NCI-H187 treated with DMSO at 0.1 percent for 48 hours (cell line): ENCODE measurements at regions not wholly inside any gene's neighbourhood (a gene's known extent, or its start where the extent isn't known, plus 50 kb on each side); places are given as distances from the start of the nearest gene placed in this dataset.
"Not testable (repeated sequence)": the region's sequence is repeated elsewhere in the genome, so short reads cannot be mapped to it uniquely, and the experiment has no call there.

Experiments used
- DNase-seq: peaks from one replicate; lab custom pipeline; 2025; lab: John Stamatoyannopoulos, UW

GRCh38 chr11:37171451-37171850, 573.4 kb upstream of the RAG2 start:
- DNase-seq, result no peak

DNA sequence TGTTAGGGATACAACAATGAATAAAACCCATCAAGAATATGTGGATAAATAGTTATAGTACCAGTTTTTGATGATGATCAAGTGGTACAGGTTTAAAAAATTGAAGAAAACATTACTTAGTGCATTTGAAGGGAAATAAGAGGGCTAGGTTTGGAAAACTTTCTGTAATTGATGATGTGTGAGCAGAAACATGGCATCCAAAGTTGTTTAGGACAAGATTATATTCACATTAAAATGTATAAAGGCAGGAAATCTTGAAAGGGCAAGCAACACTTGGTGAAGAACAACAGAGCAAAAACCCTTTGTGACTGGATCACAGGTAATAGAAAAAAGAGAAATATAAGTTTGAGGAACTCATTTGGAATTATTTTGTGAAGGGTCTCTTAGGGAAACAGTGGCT, 572.3 kb upstream of the RAG2 start:
- no peak for DNase-seq

DNA sequence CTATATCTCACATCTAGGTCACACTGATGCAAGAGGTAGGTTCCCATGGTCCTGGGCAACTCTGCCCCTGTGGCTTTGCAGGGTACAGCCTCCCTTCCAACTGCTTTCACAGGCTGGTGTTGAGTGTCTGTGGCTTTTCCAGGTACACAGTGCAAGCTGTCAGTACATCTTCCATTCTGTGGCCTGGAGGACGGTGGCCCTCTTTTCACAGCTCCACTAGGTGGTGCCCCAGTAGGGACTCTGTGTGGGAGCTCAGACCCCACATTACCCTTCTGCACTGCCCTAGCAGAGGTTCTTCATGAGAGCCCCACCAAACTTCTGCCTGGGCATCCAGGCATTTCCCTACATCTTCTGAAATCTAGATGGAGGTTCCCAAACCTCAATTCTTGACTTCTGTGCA, 547.4 kb upstream of the RAG2 start:
- DNase-seq, result not testable (repeated sequence)

DNA sequence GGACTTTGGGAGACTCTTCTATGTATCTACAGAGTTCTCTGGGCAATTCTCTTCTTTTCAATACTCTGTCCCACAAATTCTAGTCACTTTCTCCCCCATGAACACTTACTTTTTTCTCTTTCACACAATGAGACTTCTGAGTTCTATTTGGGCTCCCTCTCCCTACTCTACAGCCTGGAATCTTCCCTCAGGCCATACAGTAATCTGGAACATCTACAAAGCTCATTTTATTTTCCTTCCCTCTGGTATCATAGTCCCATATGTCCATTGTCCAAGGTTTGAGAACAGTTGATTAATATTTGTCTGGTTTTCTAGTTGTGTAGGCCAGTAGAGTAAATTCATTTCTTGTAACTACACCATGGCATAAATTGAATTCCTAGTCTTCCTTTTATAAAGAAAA, 544.6 kb upstream of the RAG2 start:
- DNase-seq, result no peak

DNA sequence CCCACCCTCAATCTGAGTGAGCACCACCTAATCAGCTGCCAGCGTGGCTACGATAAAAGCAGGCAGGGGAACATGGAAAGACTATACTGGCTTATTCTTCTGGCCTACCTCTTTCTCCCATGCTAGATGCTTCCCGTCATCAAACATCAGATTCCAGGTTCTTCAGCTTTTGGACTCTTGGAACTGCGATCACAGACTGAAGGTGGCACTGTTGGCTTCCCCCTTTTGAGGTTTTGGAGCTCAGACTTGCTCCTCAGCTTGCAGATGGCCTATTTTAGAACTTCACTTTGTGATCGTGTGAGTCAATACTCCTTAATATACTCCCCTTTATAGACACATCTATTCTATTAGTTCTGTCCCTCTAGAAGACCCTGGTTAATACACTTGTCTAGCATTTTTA, 543.7 kb upstream of the RAG2 start:
- DNase-seq, result no peak

- DNase-seq, result not testable (repeated sequence)
Observed at GRCh38 chr11:37135606-37136005, 537.6 kb upstream of the RAG2 start.

GRCh38 chr11:37134637-37135036, 536.6 kb upstream of the RAG2 start:
- DNase-seq, result no peak

DNA sequence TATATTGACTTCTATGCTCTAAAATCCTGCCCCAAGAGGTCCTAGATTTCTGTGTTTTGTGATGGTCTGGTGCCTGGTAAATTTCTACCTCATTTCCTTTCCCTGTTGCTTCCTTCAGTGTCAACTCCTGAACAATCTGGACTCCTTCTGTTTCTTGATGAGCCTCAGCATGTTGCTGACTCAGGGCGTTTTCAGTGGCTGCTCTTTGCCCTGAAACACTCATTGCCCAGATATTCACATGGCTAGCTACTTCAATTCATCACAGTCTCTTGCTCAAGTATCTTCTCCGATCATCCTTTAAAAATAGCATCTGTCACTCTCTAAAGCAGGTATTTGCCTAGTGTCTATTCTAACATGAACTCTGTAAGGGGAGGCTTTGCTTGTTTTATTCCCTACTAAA, 526.3 kb upstream of the RAG2 start:
- no peak for DNase-seq

- DNase-seq, result no peak
Observed at GRCh38 chr11:37115963-37116362, 517.9 kb upstream of the RAG2 start.

GRCh38 chr11:37110385-37110784, 512.3 kb upstream of the RAG2 start:
- no peak for DNase-seq

DNA sequence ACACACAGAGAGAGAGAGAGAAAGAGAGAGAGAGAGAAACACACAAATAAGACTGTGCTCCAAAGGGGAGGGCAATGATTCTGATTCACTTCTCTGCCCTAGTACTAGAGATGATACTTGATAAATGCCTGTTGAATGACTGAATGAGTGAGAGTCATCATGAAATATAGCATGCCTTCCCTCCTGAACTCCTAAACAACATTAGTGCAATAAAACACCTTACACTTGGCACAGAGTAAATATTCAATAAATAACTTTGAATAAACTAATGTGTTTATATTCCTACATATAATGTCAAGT, 511.2 kb upstream of the RAG2 start:
- DNase-seq, result no peak

GRCh38 chr11:37108436-37109285, 510.6 kb upstream of the RAG2 start:
- DNase-seq, result no peak

DNA sequence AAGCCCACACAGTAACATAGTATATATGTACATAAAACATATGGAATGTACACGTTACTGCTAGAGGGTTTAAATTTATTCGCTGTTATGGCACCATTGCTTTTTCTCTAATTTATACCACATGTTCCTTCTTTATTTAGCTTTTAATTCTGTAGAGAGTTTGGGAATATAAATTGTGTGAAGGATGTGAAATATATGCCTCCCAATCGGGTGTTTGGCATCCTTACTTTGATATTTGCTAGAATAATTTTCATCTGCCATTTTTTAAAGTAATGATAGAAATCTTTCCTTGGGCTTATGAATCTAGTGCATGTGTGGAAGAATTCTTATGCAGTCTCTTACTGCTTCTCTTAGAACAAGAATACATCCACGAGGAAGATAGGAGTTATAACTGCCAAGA, 509.8 kb upstream of the RAG2 start:
- DNase-seq, result no peak

GRCh38 chr11:37107415-37107814, 509.4 kb upstream of the RAG2 start:
- no peak for DNase-seq

DNA sequence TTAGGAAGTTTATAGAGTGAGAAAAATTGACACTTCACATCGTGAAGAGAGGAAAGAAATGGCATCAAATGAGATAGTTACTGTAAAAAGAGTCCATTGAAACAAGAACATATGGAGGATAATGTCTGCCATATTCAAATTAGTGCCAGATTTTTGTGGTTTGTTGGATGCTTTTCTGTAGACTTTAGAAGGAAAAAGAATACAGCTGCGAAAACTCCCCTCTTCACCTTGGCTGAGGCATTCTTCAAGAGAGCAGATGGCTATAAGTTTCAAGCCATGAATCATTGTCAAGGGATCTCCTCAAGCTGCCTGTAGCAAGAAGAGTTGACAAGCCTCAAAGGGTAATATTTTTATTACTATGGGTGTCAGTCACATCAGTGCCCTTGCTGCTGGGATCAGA, 507.4 kb upstream of the RAG2 start:
- no peak for DNase-seq

- no peak for DNase-seq
Observed at GRCh38 chr11:37104380-37104779, 506.3 kb upstream of the RAG2 start.

GRCh38 chr11:37100008-37100407, 502.0 kb upstream of the RAG2 start:
- DNase-seq, result no peak

DNA sequence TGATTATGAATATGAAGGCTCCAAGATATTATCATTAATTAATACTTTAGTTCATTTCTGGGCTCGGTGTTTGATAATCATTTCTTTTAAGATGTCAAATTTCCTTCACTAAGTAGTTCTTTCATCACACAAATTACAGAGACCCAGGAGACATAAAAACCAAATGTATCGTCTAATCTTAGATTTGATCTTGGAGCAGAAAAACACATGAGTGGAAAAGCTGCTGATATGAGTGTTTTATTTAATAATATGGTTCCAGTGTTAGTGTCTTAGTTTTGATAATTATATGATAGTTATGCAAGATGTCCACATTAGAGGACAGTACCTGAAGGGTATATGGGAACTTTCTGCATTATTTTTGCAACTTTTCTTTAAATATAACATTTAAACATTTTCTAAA, 494.5 kb upstream of the RAG2 start:
- no peak for DNase-seq

GRCh38 chr11:37089439-37089838, 491.4 kb upstream of the RAG2 start:
- no peak for DNase-seq

- no peak for DNase-seq
Observed at GRCh38 chr11:37088573-37088910, 490.5 kb upstream of the RAG2 start.

GRCh38 chr11:37087650-37088572, 489.9 kb upstream of the RAG2 start:
- DNase-seq, result no peak

DNA sequence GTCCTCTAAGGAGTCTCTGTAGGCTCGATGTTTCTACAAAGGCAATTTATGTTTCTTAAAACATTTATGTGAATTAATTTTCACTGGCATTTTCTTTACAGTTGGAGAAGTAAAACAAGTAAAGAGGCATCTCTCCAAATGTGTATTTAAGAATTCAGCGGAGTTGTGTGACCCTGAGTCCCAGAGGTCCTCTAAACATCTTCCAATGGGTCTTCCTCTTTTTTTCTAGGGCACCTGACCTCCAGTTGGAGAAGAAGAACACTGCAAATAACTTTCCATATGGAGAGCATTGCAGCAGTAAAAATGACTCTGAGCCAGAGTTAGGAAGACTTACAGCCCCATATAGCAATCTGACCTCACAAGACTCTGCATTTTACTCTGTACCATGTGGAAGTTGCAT, 480.5 kb upstream of the RAG2 start:
- DNase-seq, result no peak

GRCh38 chr11:37076866-37077265, 478.8 kb upstream of the RAG2 start:
- no peak for DNase-seq
